HG03439 (cell line): ENCODE measurements at regions not wholly inside any gene's neighbourhood (a gene's known extent, or its start where the extent isn't known, plus 50 kb on each side); places are given as distances from the start of the nearest gene placed in this dataset.
"Not testable (repeated sequence)": the region's sequence is repeated elsewhere in the genome, so short reads cannot be mapped to it uniquely, and the experiment has no call there.

Source experiments
- ATAC-seq: cut with Tn5 transposase; IDR thresholded peaks from one replicate; pipeline ENCODE4 v1.9.1; 2021; ENCODE audit warnings: mild to moderate bottlenecking, moderate library complexity; ENCODE audit not compliant: unreplicated experiment

GRCh38 chr15:31579976-31580375 is 253.3 kb downstream of the KLF13 start:
- no peak for ATAC-seq

- no peak for ATAC-seq
Measured at GRCh38 chr15:31584195-31584594, 257.6 kb downstream of the KLF13 start.

- ATAC-seq, result no peak
Measured at GRCh38 chr15:31585240-31585639, 258.6 kb downstream of the KLF13 start.

- no peak for ATAC-seq
Measured at GRCh38 chr15:31586841-31587240, 260.2 kb downstream of the KLF13 start.

GRCh38 chr15:31587583-31587982 is 260.9 kb downstream of the KLF13 start:
- no peak for ATAC-seq

GRCh38 chr15:31590609-31591008 is 264.0 kb downstream of the KLF13 start:
- no peak for ATAC-seq

GRCh38 chr15:31591908-31592307 is 265.3 kb downstream of the KLF13 start:
- no peak for ATAC-seq

GRCh38 chr15:31597466-31597865 is 270.8 kb downstream of the KLF13 start:
- ATAC-seq, result no peak

- ATAC-seq, result no peak
Measured at GRCh38 chr15:31598620-31599019, 272.0 kb downstream of the KLF13 start.

GRCh38 chr15:31605467-31605931 is 278.9 kb downstream of the KLF13 start:
- ATAC-seq, result no peak

- ATAC-seq, result no peak
Measured at GRCh38 chr15:31606194-31606669, 279.6 kb downstream of the KLF13 start.

- ATAC-seq, result no peak
Measured at GRCh38 chr15:31606931-31607497, 280.4 kb downstream of the KLF13 start.

- no peak for ATAC-seq
Measured at GRCh38 chr15:31607656-31608055, 281.0 kb downstream of the KLF13 start.

GRCh38 chr15:31609258-31609681 is 282.6 kb downstream of the KLF13 start:
- no peak for ATAC-seq

GRCh38 chr15:31609906-31610305 is 283.3 kb downstream of the KLF13 start:
- ATAC-seq, result no peak

- ATAC-seq, result no peak
Measured at GRCh38 chr15:31615643-31616415, 289.2 kb downstream of the KLF13 start.

- ATAC-seq, result not testable (repeated sequence)
Measured at GRCh38 chr15:31623297-31623696, 296.7 kb downstream of the KLF13 start.

- ATAC-seq, result not testable (repeated sequence)
Measured at GRCh38 chr15:31624115-31624514, 297.5 kb downstream of the KLF13 start.

- ATAC-seq, result not testable (repeated sequence)
Measured at GRCh38 chr15:31635715-31636114, 309.1 kb downstream of the KLF13 start.

GRCh38 chr15:31636911-31637310 is 310.3 kb downstream of the KLF13 start:
- ATAC-seq, result not testable (repeated sequence)

- not testable (repeated sequence) for ATAC-seq
Measured at GRCh38 chr15:31643955-31644354, 317.3 kb downstream of the KLF13 start.

GRCh38 chr15:31644761-31645160 is 318.1 kb downstream of the KLF13 start:
- not testable (repeated sequence) for ATAC-seq
